Liver (tissue), 8 donors: ENCODE measurements at regions not wholly inside any gene's neighbourhood (a gene's known extent, or its start where the extent isn't known, plus 50 kb on each side); places are given as distances from the start of the nearest gene placed in this dataset.

Experiments used
- DNase-seq: peaks from one replicate; pipeline ENCODE4 v3.0.0-alpha.2; 2017; ENCODE audit warnings: low spot score
- H3K27ac ChIP-seq, 2 donors: one replicate each; pipeline ENCODE4 v1.7.0; 2013; ENCODE audit warnings: inconsistent platforms in 2 of 2, low read length in 2 of 2, control low read depth in 1 of 2, low read depth in 1 of 2, mild to moderate bottlenecking in 1 of 2
- H3K27me3 ChIP-seq, 4 donors: one replicate each; pipeline versions ENCODE4 v1.6.1 to v1.7.0; 2013; ENCODE audit warnings: low read length in 3 of 4, inconsistent platforms in 1 of 4, mild to moderate bottlenecking in 1 of 4, moderate library complexity in 1 of 4; ENCODE audit not compliant: control insufficient read depth in 4 of 4, insufficient read depth in 4 of 4
- H3K36me3 ChIP-seq, 4 donors: one replicate each; pipeline versions ENCODE4 v1.6.1 to v1.7.0; 2013; ENCODE audit warnings: low read length in 3 of 4, mild to moderate bottlenecking in 3 of 4, low read depth in 1 of 4, moderate library complexity in 1 of 4; ENCODE audit not compliant: control insufficient read depth in 4 of 4, insufficient read depth in 3 of 4
- H3K4me1 ChIP-seq, 4 donors: one replicate each; pipeline versions ENCODE4 v1.6.1 to v1.7.0; 2013; ENCODE audit warnings: low read length in 3 of 4, mild to moderate bottlenecking in 3 of 4, moderate library complexity in 1 of 4; ENCODE audit not compliant: control insufficient read depth in 4 of 4, insufficient read depth in 4 of 4
- H3K4me3 ChIP-seq, 3 donors: one replicate each; pipeline versions ENCODE4 v1.6.1 to v1.7.0; 2013; ENCODE audit warnings: low read length in 3 of 3, control low read depth in 1 of 3, low read depth in 1 of 3, mild to moderate bottlenecking in 1 of 3
- H3K9ac ChIP-seq, 2 donors: one replicate each; pipeline ENCODE4 v1.7.0; 2013; ENCODE audit warnings: low read length in 2 of 2, mild to moderate bottlenecking in 2 of 2, moderate library complexity in 2 of 2, control low read depth in 1 of 2, low read depth in 1 of 2
- H3K9me3 ChIP-seq, 4 donors: one replicate each; pipeline versions ENCODE4 v1.6.1 to v1.7.0; 2013; ENCODE audit warnings: low read length in 3 of 4; ENCODE audit not compliant: control insufficient read depth in 4 of 4
- EGR1 ChIP-seq, 2 donors: IDR thresholded peaks; 2 replicates each; pipeline ENCODE4 v1.6.1; 2016 to 2018; ENCODE audit warnings: antibody characterized with exemption in 2 of 2, low read depth in 2 of 2
- FOXA1 ChIP-seq: IDR thresholded peaks from 2 replicates; pipeline ENCODE4 v1.6.1; 2016; ENCODE audit warnings: antibody characterized with exemption
- GABPA ChIP-seq, 2 donors: IDR thresholded peaks in 1 of 2; conservative IDR thresholded peaks in 1 of 2; 2 replicates each; pipeline ENCODE4 v1.6.1; 2016; ENCODE audit warnings: antibody characterized with exemption in 2 of 2, mild to moderate bottlenecking in 1 of 2, moderate library complexity in 1 of 2
- HNF4G ChIP-seq: IDR thresholded peaks from 2 replicates; pipeline ENCODE4 v1.6.1; 2016; ENCODE audit warnings: antibody characterized with exemption
- JUND ChIP-seq, 2 donors: IDR thresholded peaks; 2 replicates each; pipeline ENCODE4 v1.6.1; 2016; ENCODE audit warnings: antibody characterized with exemption in 2 of 2
- NR2F2 ChIP-seq: IDR thresholded peaks from 2 replicates; pipeline ENCODE4 v1.6.1; 2016; ENCODE audit warnings: antibody characterized with exemption
- RAD21 ChIP-seq, 2 donors: IDR thresholded peaks; 2 replicates each; pipeline ENCODE4 v1.6.1; 2016; ENCODE audit warnings: antibody characterized with exemption in 2 of 2, mild to moderate bottlenecking in 2 of 2
- RXRA ChIP-seq, 2 donors: IDR thresholded peaks; 2 replicates each; pipeline ENCODE4 v1.6.1; 2017 to 2018; ENCODE audit warnings: antibody characterized with exemption in 2 of 2, mild to moderate bottlenecking in 1 of 2
- SP1 ChIP-seq: IDR thresholded peaks from 2 replicates; pipeline ENCODE4 v1.6.1; 2018; ENCODE audit warnings: antibody characterized with exemption, mild to moderate bottlenecking
- TAF1 ChIP-seq: conservative IDR thresholded peaks from 2 replicates; pipeline ENCODE4 v1.6.1; 2016; ENCODE audit warnings: antibody characterized with exemption, mild to moderate bottlenecking
- WGBS: extraction: QIAGEN DNeasy Blood & Tissue Kit; methylation state at CpG from one replicate; pipeline ENCODE4 v1.1.7; 2013; 5-methylcytosine and 5-hydroxymethylcytosine counted together
- TF ChIP-seq, protein P1 (sequence below): fragments of 150-350 bp; IDR thresholded peaks from 2 replicates; pipeline ENCODE4 v1.5.1; 2017; ENCODE audit warnings: improper control_type of control experiment, low read depth, low read length; ENCODE audit not compliant: missing input control
- TF ChIP-seq, protein P2 (sequence below): IDR thresholded peaks from 2 replicates; pipeline ENCODE4 v1.6.1; 2016; ENCODE audit warnings: antibody characterized with exemption
- TF ChIP-seq, protein P3 (sequence below): IDR thresholded peaks from 2 replicates; pipeline ENCODE4 v1.6.1; 2016; ENCODE audit warnings: antibody characterized with exemption, mild to moderate bottlenecking
- TF ChIP-seq, protein P4 (sequence below): IDR thresholded peaks from 2 replicates; pipeline ENCODE4 v1.6.1; 2016; ENCODE audit warnings: antibody characterized with exemption
- TF ChIP-seq, protein P5 (sequence below): IDR thresholded peaks from 2 replicates; pipeline ENCODE4 v1.6.1; 2016; ENCODE audit warnings: antibody characterized with exemption
- donor health status: healthy.
- donor health status: healthy.
- donor health status: healthy.
- donor health status: healthy.
- donor health status: healthy.

DNA sequence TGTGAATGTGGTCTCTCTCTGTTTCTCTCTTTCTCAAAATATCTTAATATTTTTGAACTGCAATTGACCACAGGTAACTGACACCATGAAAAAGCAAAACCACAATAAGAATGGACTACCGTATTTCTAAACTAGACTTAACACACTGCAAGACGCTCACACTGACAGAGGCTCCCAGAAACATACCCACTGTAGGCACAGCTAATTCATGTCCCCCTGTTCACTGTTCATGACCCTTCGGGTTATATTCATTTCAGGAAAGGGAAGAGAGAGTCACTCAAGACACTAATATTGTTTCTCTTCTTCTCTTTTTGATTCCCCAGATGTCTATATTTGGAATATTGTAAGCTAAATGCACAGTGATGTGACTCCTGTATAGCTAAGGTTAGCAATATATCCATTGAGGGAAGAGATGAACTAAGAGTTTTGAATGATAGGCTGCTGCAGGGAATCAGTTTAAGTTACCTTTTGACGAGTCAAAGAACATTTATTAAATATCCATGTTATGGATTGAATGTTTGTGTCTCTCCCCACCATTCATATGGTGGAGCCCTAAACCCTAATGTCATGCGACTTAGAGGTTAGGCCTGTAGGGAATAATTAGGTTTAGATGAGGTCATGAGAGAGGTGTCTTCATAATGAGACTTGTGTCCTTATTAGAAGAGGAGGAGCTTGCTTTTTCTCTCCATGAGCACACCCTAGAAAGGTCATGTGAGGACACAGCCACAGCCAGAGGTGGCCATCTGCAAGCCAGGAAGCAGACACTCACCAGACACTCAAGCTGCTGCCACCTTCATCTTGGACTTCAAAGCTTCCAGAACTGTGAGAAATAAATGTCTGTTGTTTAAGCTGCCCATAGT is 216.6 kb upstream of the GRM7 start:
- H3K4me1 ChIP-seq = no peaks in the 10 kb centered on the region
- H3K36me3 ChIP-seq = no peaks in the 10 kb centered on the region
- no peak overlapping the region for H3K27ac ChIP-seq
- 78% methylated on average over 5 of the region's 5 CpGs for WGBS
- no peaks in the 10 kb centered on the region for H3K9me3 ChIP-seq
- H3K9ac ChIP-seq = no peak overlapping the region
- no peak overlapping the region for H3K4me3 ChIP-seq
- H3K27me3 ChIP-seq = no peaks in the 10 kb centered on the region
- no peak for DNase-seq
- TF ChIP-seq, protein P1, sequence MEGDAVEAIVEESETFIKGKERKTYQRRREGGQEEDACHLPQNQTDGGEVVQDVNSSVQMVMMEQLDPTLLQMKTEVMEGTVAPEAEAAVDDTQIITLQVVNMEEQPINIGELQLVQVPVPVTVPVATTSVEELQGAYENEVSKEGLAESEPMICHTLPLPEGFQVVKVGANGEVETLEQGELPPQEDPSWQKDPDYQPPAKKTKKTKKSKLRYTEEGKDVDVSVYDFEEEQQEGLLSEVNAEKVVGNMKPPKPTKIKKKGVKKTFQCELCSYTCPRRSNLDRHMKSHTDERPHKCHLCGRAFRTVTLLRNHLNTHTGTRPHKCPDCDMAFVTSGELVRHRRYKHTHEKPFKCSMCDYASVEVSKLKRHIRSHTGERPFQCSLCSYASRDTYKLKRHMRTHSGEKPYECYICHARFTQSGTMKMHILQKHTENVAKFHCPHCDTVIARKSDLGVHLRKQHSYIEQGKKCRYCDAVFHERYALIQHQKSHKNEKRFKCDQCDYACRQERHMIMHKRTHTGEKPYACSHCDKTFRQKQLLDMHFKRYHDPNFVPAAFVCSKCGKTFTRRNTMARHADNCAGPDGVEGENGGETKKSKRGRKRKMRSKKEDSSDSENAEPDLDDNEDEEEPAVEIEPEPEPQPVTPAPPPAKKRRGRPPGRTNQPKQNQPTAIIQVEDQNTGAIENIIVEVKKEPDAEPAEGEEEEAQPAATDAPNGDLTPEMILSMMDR = no peak
- TF ChIP-seq, protein P2, sequence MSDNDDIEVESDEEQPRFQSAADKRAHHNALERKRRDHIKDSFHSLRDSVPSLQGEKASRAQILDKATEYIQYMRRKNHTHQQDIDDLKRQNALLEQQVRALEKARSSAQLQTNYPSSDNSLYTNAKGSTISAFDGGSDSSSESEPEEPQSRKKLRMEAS = no peak
- TF ChIP-seq, protein P3, sequence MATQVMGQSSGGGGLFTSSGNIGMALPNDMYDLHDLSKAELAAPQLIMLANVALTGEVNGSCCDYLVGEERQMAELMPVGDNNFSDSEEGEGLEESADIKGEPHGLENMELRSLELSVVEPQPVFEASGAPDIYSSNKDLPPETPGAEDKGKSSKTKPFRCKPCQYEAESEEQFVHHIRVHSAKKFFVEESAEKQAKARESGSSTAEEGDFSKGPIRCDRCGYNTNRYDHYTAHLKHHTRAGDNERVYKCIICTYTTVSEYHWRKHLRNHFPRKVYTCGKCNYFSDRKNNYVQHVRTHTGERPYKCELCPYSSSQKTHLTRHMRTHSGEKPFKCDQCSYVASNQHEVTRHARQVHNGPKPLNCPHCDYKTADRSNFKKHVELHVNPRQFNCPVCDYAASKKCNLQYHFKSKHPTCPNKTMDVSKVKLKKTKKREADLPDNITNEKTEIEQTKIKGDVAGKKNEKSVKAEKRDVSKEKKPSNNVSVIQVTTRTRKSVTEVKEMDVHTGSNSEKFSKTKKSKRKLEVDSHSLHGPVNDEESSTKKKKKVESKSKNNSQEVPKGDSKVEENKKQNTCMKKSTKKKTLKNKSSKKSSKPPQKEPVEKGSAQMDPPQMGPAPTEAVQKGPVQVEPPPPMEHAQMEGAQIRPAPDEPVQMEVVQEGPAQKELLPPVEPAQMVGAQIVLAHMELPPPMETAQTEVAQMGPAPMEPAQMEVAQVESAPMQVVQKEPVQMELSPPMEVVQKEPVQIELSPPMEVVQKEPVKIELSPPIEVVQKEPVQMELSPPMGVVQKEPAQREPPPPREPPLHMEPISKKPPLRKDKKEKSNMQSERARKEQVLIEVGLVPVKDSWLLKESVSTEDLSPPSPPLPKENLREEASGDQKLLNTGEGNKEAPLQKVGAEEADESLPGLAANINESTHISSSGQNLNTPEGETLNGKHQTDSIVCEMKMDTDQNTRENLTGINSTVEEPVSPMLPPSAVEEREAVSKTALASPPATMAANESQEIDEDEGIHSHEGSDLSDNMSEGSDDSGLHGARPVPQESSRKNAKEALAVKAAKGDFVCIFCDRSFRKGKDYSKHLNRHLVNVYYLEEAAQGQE = no peak
- no peak for TF ChIP-seq SP1
- no peak for TF ChIP-seq GABPA (IDR thresholded peaks at IDR 0.05 in 1 of 2, conservative IDR thresholded peaks at IDR 0.05 in 1 of 2)
- no peak for TF ChIP-seq TAF1
- TF ChIP-seq FOXA1 = no peak
- no peak for TF ChIP-seq NR2F2
- TF ChIP-seq JUND (IDR thresholded peaks at IDR 0.05) = no peak
- no peak for TF ChIP-seq RXRA (IDR thresholded peaks at IDR 0.05)
- TF ChIP-seq, protein P4, sequence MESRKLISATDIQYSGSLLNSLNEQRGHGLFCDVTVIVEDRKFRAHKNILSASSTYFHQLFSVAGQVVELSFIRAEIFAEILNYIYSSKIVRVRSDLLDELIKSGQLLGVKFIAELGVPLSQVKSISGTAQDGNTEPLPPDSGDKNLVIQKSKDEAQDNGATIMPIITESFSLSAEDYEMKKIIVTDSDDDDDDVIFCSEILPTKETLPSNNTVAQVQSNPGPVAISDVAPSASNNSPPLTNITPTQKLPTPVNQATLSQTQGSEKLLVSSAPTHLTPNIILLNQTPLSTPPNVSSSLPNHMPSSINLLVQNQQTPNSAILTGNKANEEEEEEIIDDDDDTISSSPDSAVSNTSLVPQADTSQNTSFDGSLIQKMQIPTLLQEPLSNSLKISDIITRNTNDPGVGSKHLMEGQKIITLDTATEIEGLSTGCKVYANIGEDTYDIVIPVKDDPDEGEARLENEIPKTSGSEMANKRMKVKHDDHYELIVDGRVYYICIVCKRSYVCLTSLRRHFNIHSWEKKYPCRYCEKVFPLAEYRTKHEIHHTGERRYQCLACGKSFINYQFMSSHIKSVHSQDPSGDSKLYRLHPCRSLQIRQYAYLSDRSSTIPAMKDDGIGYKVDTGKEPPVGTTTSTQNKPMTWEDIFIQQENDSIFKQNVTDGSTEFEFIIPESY = no peak
- no peak for TF ChIP-seq RAD21 (IDR thresholded peaks at IDR 0.05)
- no peak for TF ChIP-seq HNF4G
- no peak for TF ChIP-seq EGR1 (IDR thresholded peaks at IDR 0.05; ENCODE audit: low read depth in 2 of 2)

DNA sequence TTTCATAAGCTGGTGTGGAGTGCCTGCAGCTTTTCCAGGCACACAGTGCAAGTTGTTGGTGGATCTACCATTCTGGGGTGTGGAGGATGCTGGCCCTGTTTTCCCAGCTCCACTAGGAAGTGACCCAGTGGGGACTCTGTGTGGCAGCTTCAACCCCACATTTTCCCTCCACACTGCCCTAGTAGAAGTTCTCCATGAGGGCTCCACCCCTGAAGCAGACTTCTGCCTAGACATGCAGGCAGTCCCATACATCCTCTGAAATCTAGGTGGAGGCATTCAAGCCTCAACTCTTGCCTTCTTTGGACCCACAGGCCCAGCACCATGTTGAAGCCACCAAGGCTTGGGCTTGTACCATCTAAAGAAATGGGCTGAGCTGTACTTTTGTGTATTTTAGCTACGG is 206.2 kb upstream of the GRM7 start:
- Histone ChIP-seq H3K36me3 (no peaks in the 10 kb centered on the region), H3K4me3 (no peak overlapping the region), H3K9ac (no peak overlapping the region), H3K27me3 (no peaks in the 10 kb centered on the region), H3K4me1 (no peaks in the 10 kb centered on the region), H3K9me3 (peaks cover 0 to 2% (median 0%) of the 10 kb centered on the region in 4 donors), H3K27ac (no peak overlapping the region)
- WGBS = 83% methylated on average over 1 of the region's 1 CpG
- TF ChIP-seq NR2F2 (no peak), FOXA1 (no peak), GABPA (IDR thresholded peaks at IDR 0.05 in 1 of 2, conservative IDR thresholded peaks at IDR 0.05 in 1 of 2) (no peak), EGR1 (IDR thresholded peaks at IDR 0.05; ENCODE audit: low read depth in 2 of 2) (no peak), TAF1 (no peak), RAD21 (IDR thresholded peaks at IDR 0.05) (no peak), SP1 (no peak)
- TF ChIP-seq, protein P4 = no peak
- TF ChIP-seq, protein P5, sequence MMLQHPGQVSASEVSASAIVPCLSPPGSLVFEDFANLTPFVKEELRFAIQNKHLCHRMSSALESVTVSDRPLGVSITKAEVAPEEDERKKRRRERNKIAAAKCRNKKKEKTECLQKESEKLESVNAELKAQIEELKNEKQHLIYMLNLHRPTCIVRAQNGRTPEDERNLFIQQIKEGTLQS = no peak
- TF ChIP-seq, protein P1 = no peak
- no peak for DNase-seq
